Ishikawa (cell line): ENCODE measurements at regions not wholly inside any gene's neighbourhood (a gene's known extent, or its start where the extent isn't known, plus 50 kb on each side); places are given as distances from the start of the nearest gene placed in this dataset.

Experiments used
- CEBPB ChIP-seq: IDR thresholded peaks from 2 replicates; pipeline ENCODE4 v1.6.1; 2012
- CREB1 ChIP-seq: IDR thresholded peaks from 2 replicates; pipeline ENCODE4 v1.6.1; 2012; ENCODE audit warnings: low read depth
- EGR1 ChIP-seq: IDR thresholded peaks from 2 replicates; pipeline ENCODE4 v1.6.1; 2012
- EP300 ChIP-seq: IDR thresholded peaks from 2 replicates; pipeline ENCODE4 v1.6.1; 2012; ENCODE audit warnings: borderline replicate concordance
- FOXM1 ChIP-seq: IDR thresholded peaks from 2 replicates; pipeline ENCODE4 v1.6.1; 2012; ENCODE audit warnings: low read depth, borderline replicate concordance
- NFIC ChIP-seq: IDR thresholded peaks from 2 replicates; pipeline ENCODE4 v1.6.1; 2012
- RAD21 ChIP-seq: IDR thresholded peaks from 2 replicates; pipeline ENCODE4 v1.6.1; 2012; ENCODE audit warnings: low read depth
- TAF1 ChIP-seq: IDR thresholded peaks from 2 replicates; pipeline ENCODE4 v1.6.1; 2012; ENCODE audit warnings: low read depth, mild to moderate bottlenecking
- TCF12 ChIP-seq: IDR thresholded peaks from 2 replicates; pipeline ENCODE4 v1.6.1; 2012; ENCODE audit warnings: low read depth
- TEAD4 ChIP-seq: IDR thresholded peaks from 2 replicates; pipeline ENCODE4 v1.6.1; 2012
- YY1 ChIP-seq: IDR thresholded peaks from 2 replicates; pipeline ENCODE4 v1.6.1; 2012; ENCODE audit warnings: low read depth
- ZBTB7A ChIP-seq: IDR thresholded peaks from 2 replicates; pipeline ENCODE4 v1.6.1; 2012; ENCODE audit warnings: low read depth
- TF ChIP-seq, protein P1 (sequence below): IDR thresholded peaks from 2 replicates; pipeline ENCODE4 v1.6.1; 2012; ENCODE audit warnings: low read depth, mild to moderate bottlenecking
- TF ChIP-seq, protein P2 (sequence below): IDR thresholded peaks from 2 replicates; pipeline ENCODE4 v1.6.1; 2012
- TF ChIP-seq, protein P3 (sequence below): IDR thresholded peaks from 2 replicates; pipeline ENCODE4 v1.6.1; 2012

DNA sequence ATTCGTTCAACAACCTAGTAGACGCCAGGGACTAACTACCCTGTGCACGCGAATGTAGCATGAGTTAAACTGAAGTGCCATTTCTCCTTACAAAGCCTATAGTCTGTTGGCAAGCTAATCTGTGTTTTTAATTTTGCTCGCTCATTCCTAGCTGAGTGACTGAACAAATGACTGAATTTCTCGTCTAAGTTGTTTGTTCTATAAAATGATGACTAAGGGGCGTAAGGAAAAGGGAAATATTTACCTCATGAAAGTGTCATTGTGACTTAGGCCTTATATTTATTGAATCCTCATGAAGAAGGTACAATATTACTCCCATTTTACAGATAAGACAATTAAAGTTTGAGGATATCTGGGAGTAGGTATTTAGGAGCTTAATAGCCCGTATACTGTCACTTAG lies 818.3 kb upstream of the ALCAM start:
- TF ChIP-seq NFIC (no peak), RAD21 (no peak), TCF12 (no peak), TEAD4 (no peak), YY1 (no peak), EGR1 (no peak), CEBPB (no peak), CREB1 (no peak), FOXM1 (no peak), EP300 (no peak), TAF1 (no peak), ZBTB7A (no peak)
- TF ChIP-seq, protein P1, sequence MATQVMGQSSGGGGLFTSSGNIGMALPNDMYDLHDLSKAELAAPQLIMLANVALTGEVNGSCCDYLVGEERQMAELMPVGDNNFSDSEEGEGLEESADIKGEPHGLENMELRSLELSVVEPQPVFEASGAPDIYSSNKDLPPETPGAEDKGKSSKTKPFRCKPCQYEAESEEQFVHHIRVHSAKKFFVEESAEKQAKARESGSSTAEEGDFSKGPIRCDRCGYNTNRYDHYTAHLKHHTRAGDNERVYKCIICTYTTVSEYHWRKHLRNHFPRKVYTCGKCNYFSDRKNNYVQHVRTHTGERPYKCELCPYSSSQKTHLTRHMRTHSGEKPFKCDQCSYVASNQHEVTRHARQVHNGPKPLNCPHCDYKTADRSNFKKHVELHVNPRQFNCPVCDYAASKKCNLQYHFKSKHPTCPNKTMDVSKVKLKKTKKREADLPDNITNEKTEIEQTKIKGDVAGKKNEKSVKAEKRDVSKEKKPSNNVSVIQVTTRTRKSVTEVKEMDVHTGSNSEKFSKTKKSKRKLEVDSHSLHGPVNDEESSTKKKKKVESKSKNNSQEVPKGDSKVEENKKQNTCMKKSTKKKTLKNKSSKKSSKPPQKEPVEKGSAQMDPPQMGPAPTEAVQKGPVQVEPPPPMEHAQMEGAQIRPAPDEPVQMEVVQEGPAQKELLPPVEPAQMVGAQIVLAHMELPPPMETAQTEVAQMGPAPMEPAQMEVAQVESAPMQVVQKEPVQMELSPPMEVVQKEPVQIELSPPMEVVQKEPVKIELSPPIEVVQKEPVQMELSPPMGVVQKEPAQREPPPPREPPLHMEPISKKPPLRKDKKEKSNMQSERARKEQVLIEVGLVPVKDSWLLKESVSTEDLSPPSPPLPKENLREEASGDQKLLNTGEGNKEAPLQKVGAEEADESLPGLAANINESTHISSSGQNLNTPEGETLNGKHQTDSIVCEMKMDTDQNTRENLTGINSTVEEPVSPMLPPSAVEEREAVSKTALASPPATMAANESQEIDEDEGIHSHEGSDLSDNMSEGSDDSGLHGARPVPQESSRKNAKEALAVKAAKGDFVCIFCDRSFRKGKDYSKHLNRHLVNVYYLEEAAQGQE: no peak
- TF ChIP-seq, protein P2, sequence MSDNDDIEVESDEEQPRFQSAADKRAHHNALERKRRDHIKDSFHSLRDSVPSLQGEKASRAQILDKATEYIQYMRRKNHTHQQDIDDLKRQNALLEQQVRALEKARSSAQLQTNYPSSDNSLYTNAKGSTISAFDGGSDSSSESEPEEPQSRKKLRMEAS: no peak
- TF ChIP-seq, protein P3, sequence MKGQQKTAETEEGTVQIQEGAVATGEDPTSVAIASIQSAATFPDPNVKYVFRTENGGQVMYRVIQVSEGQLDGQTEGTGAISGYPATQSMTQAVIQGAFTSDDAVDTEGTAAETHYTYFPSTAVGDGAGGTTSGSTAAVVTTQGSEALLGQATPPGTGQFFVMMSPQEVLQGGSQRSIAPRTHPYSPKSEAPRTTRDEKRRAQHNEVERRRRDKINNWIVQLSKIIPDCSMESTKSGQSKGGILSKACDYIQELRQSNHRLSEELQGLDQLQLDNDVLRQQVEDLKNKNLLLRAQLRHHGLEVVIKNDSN: no peak

DNA sequence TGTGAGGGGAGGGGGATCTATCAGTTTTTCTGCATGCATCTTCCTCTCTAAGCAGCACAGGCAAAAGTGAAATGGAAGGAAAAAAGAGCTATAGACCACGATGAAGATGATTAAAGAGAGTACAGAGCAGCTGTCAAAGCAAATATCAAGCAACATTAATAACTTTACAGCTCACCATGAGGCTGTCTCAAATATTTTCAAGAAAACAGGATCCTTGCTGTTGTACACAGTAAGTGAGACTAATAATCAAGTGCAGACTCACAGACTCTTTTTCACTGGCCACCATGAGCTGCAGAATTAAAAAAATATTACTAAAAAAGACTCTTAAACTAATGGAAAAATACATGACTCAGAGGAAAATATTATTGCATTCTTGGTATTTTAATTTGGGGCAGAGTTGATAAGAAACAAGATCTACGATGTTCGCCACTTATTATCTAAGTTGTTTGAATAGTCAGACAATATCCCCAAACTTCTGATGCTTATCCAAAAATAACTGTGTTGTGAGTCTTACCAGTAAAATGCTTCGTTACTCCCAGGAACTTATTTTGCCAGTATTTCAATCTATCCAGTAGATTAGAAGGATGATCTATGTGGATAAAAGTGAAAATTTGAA lies 817.5 kb upstream of the ALCAM start:
- TF ChIP-seq EP300 (no peak), RAD21 (no peak), NFIC (no peak), CEBPB (no peak), TAF1 (no peak), YY1 (no peak), FOXM1 (no peak), TEAD4 (no peak), EGR1 (no peak), CREB1 (no peak), ZBTB7A (no peak), TCF12 (no peak)
- TF ChIP-seq, protein P3: no peak
- TF ChIP-seq, protein P2: no peak
- TF ChIP-seq, protein P1: no peak

DNA sequence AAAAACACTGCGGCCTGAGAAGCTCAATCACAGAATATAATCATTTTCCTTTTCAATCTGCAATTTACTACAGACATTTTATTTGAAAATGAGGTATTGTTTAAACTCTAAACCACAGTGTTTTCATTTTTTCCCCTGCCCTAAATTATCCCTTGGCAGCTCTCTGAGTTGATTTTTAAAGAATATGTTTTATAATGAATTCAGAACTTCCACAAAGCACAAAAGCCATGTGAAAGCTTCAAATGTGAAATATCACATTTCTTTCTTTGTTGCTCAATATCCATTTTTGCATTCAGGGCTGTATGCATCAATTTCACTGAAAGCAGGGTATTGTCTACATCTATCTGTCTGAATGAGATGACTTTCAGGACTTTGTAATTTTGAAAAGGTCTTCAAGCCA lies 813.6 kb upstream of the ALCAM start:
- TF ChIP-seq ZBTB7A (no peak), EGR1 (no peak), CREB1 (no peak), EP300 (no peak), TCF12 (no peak), RAD21 (no peak), NFIC (no peak), TEAD4 (no peak), CEBPB (no peak)
- TF ChIP-seq, protein P1: no peak

DNA sequence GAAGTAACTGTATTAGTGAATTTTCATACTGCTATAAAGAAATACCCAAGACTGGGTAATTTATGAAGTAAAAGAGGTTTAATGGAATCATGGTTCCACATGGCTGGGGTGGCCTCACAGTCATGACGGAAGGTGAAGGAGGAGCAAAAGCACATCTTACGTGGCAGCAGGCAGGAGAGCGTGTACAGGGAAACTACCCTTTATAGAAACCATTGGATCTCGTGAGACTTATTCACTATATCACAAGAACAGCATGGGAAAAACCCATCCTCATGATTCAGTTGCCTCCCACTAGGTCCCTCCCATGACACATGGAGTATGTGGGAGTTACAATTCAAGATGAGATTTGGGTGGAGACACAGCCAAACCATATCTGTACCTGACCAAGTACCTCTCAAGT lies 812.3 kb upstream of the ALCAM start:
- no peak for TF ChIP-seq CREB1
- TF ChIP-seq, protein P3: no peak
- TF ChIP-seq EP300: no peak
- no peak for TF ChIP-seq TEAD4
- TF ChIP-seq FOXM1: no peak
- TF ChIP-seq TAF1: no peak
- TF ChIP-seq, protein P2: no peak
- no peak for TF ChIP-seq RAD21
- no peak for TF ChIP-seq NFIC
- TF ChIP-seq YY1: no peak
- no peak for TF ChIP-seq TCF12
- TF ChIP-seq EGR1: no peak
- no peak for TF ChIP-seq ZBTB7A
- TF ChIP-seq CEBPB: no peak
- TF ChIP-seq, protein P1: no peak
